ENCODE measurements at regions not wholly inside any gene's neighbourhood (a gene's known extent, or its start where the extent isn't known, plus 50 kb on each side); places are given as distances from the start of the nearest gene placed in this dataset.

- Histone ChIP-seq H3K27ac (ENCODE audit: low read depth, low read length) (no peak overlapping the region), H3K23ac (ENCODE audit: insufficient read length) (no peak overlapping the region), H3K36me3 (ENCODE audit: control insufficient read depth in 2 of 4, insufficient read depth in 4 of 4, low read length in 3 of 4) (no peaks in the 10 kb centered on the region), H4K8ac (ENCODE audit: extremely low read depth, insufficient read depth, low read length) (no peak overlapping the region), H3K79me1 (ENCODE audit: low read depth, low read length) (no peaks in the 10 kb centered on the region), H4K91ac (replicated peaks; ENCODE audit: insufficient read length, low read length) (no peak overlapping the region), H3K4ac (replicated peaks; ENCODE audit: insufficient read length, low read depth, low read length) (no peak overlapping the region), H2AK5ac (ENCODE audit: low read depth, low read length) (no peak overlapping the region), H4K20me1 (replicated peaks in 1 of 2; ENCODE audit: control insufficient read depth in 1 of 2, insufficient read depth in 2 of 2, low read length in 2 of 2) (no peaks in the 10 kb centered on the region), H2BK15ac (ENCODE audit: low read length) (no peak overlapping the region), H3K14ac (ENCODE audit: insufficient read length) (no peak overlapping the region), H4K5ac (ENCODE audit: insufficient read length, low read depth, low read length) (no peak overlapping the region), H2BK5ac (ENCODE audit: low read depth, low read length) (no peak overlapping the region), H3K79me2 (ENCODE audit: control insufficient read depth in 1 of 2, insufficient read depth in 2 of 2, low read length in 2 of 2) (no peaks in the 10 kb centered on the region), H2AFZ (ENCODE audit: low read length) (no peak overlapping the region), H2BK20ac (ENCODE audit: low read length) (no peak overlapping the region), H3K9me3 (ENCODE audit: insufficient read depth in 2 of 2, low read depth in 1 of 2, low read length in 1 of 2) (no peaks in the 10 kb centered on the region), H3K4me1 (replicated peaks in 1 of 4; ENCODE audit: control insufficient read depth in 3 of 4, insufficient read depth in 4 of 4, low read length in 3 of 4) (no peaks in the 10 kb centered on the region), H3K4me3 (ENCODE audit: extremely low read depth in 1 of 4, insufficient read depth in 2 of 4, low read depth in 3 of 4, low read length in 4 of 4) (no peak overlapping the region), H3K27me3 (replicated peaks in 1 of 4; ENCODE audit: control insufficient read depth in 3 of 4, extremely low read depth in 1 of 4, insufficient read depth in 3 of 4, low read length in 3 of 4) (no peaks in the 10 kb centered on the region), H3K56ac (replicated peaks; ENCODE audit: insufficient read length, low read depth, low read length) (no peak overlapping the region), H3K18ac (ENCODE audit: extremely low read depth, low read length) (no peak overlapping the region), H2BK120ac (replicated peaks; ENCODE audit: low read depth, low read length) (no peak overlapping the region), H3K4me2 (ENCODE audit: insufficient read depth in 1 of 2, low read depth in 2 of 2, low read length in 2 of 2) (no peak overlapping the region), H2BK12ac (ENCODE audit: low read depth, low read length) (no peak overlapping the region), H3K9ac (replicated peaks in 1 of 4; ENCODE audit: extremely low read depth in 1 of 4, low read depth in 3 of 4, low read length in 3 of 4) (no peak overlapping the region), H3K23me2 (ENCODE audit: low read depth, low read length) (no peaks in the 10 kb centered on the region)
- POLR2A ChIA-PET (ENCODE audit: partially characterized antibody), result no interaction called here
- TF ChIP-seq CBX8 (IDR thresholded peaks at IDR 0.05; ENCODE audit: borderline replicate concordance, low read depth, low read length), result no peak
- no peak for FAIRE-seq
- CTCF ChIA-PET (ENCODE audit: partially characterized antibody), result interaction anchor here (0.6 kb wide), 1 partner anchor 31 kb away, joined by 3 read pairs; no protein-coding TSS in a partner anchor
- DNase-seq (ENCODE audit: low read depth in 1 of 2, low spot score in 2 of 2), result peak in 1 of 2 experiments; percentile 19
- 80% methylated on average over 9 of the region's 12 CpGs; no CpG with 5 or more reads in 1 of the 2 experiments for WGBS, 2 experiments (ENCODE audit: extremely low coverage in 1 of 2, insufficient coverage in 1 of 2, insufficient read length in 1 of 2, insufficient replicate concordance in 2 of 2, low coverage in 1 of 2, low lambda C conversion rate in 2 of 2, missing lambda C conversion rate in 1 of 2)
These were observed 231.1 kb upstream of the ZNF32 start for GRCh38 chr10:43879742-43880141.

Measured in H1 (cell line).